Keratinocyte (primary cell): ENCODE measurements at regions not wholly inside any gene's neighbourhood (a gene's known extent, or its start where the extent isn't known, plus 50 kb on each side); places are given as distances from the start of the nearest gene placed in this dataset.

Experiments used
- DNase-seq: peaks from one replicate; pipeline ENCODE4 v3.0.0-alpha.2; 2011; ENCODE audit warnings: low read depth, missing footprints, low spot score
- FAIRE-seq: peaks from 2 replicates; lab custom pipeline; 2011; peaks lifted over from hg19 to GRCh38; lab: Jason Lieb, UNC
- H2AFZ ChIP-seq: 2 replicates; pipeline ENCODE4 v1.6.0; 2012; ENCODE audit warnings: low read length, control low read depth, inconsistent platforms; ENCODE audit not compliant: control insufficient read depth
- H3K27ac ChIP-seq: 2 replicates; pipeline ENCODE4 v1.5.1; 2011; ENCODE audit warnings: low read length; ENCODE audit not compliant: control insufficient read depth, insufficient read depth
- H3K27me3 ChIP-seq: 3 replicates; pipeline ENCODE4 v1.6.0; 2011; ENCODE audit warnings: low read length; ENCODE audit not compliant: control insufficient read depth, insufficient read depth; ENCODE audit errors: extremely low read depth
- H3K36me3 ChIP-seq, 2 experiments: 2 replicates in 1 of 2; 3 replicates in 1 of 2; pipeline ENCODE4 v1.5.1; 2011; ENCODE audit warnings: low read length in 2 of 2, mild to moderate bottlenecking in 1 of 2; ENCODE audit not compliant: control insufficient read depth in 2 of 2, insufficient read depth in 2 of 2; ENCODE audit errors: extremely low read depth in 1 of 2
- H3K4me1 ChIP-seq: 3 replicates; pipeline ENCODE4 v1.5.1; 2011; ENCODE audit warnings: low read length; ENCODE audit not compliant: control insufficient read depth, insufficient read depth; ENCODE audit errors: extremely low read depth
- H3K4me2 ChIP-seq: 3 replicates; pipeline ENCODE4 v1.6.0; 2011; ENCODE audit warnings: low read depth, low read length; ENCODE audit not compliant: control insufficient read depth, insufficient read depth; ENCODE audit errors: extremely low read depth
- H3K4me3 ChIP-seq, 3 experiments: fragments of 200-600 bp in 1 of 3; sonication (generic) in 1 of 3; 2 replicates in 2 of 3; 3 replicates in 1 of 3; pipeline ENCODE4 v1.5.1; 2011 to 2016; ENCODE audit warnings: low read length in 3 of 3, mild to moderate bottlenecking in 3 of 3, control low read depth in 2 of 3, inconsistent platforms in 1 of 3, low read depth in 1 of 3, mixed read lengths in 1 of 3, mixed run types in 1 of 3, moderate library complexity in 1 of 3; ENCODE audit not compliant: control insufficient read depth in 2 of 3, insufficient read depth in 2 of 3; ENCODE audit errors: extremely low read depth in 1 of 3
- H3K79me2 ChIP-seq: 2 replicates; pipeline ENCODE4 v1.6.0; 2012; ENCODE audit warnings: low read length; ENCODE audit not compliant: control insufficient read depth, insufficient read depth
- H3K9ac ChIP-seq: 3 replicates; pipeline ENCODE4 v1.6.0; 2011; ENCODE audit warnings: low read length; ENCODE audit not compliant: control insufficient read depth, insufficient read depth; ENCODE audit errors: extremely low read depth
- H3K9me1 ChIP-seq: 3 replicates; pipeline ENCODE4 v1.6.0; 2011; ENCODE audit warnings: low read length; ENCODE audit not compliant: control insufficient read depth, insufficient read depth; ENCODE audit errors: extremely low read depth
- H3K9me3 ChIP-seq: 2 replicates; pipeline ENCODE4 v1.5.1; 2012; ENCODE audit warnings: low read depth, low read length; ENCODE audit not compliant: control insufficient read depth
- H4K20me1 ChIP-seq: 3 replicates; pipeline ENCODE4 v1.6.0; 2011; ENCODE audit warnings: low read length; ENCODE audit not compliant: control insufficient read depth, insufficient read depth; ENCODE audit errors: extremely low read depth
- CTCF ChIP-seq, 3 experiments: IDR thresholded peaks in 1 of 3; conservative IDR thresholded peaks in 1 of 3; optimal IDR thresholded peaks in 1 of 3; 2 replicates in 2 of 3; 3 replicates in 1 of 3; pipeline versions ENCODE3 to v1.5.1; 2011; ENCODE audit warnings: low read length in 3 of 3, mild to moderate bottlenecking in 3 of 3, moderate library complexity in 2 of 3, control low read depth in 1 of 3, inconsistent platforms in 1 of 3; ENCODE audit not compliant: insufficient read depth in 2 of 3; ENCODE audit errors: extremely low read depth in 1 of 3
- EZH2 ChIP-seq: IDR thresholded peaks from one replicate; pipeline ENCODE4 v1.6.1; 2012; ENCODE audit warnings: inconsistent platforms, mild to moderate bottlenecking, low read length, moderate library complexity
- dilution Hi-C: fragments of 300-500 bp; cut with MboI; formaldehyde crosslinking; loops from one replicate; pipeline ENCODE4 v1.7.0; 2020; ENCODE audit warnings: low sequenced_read_pairs; ENCODE audit not compliant: extremely low pct_ligation_motif_present

- H3K9me3 ChIP-seq: no peaks in the 10 kb centered on the region
- no peak overlapping the region for H3K27ac ChIP-seq
- no peak for DNase-seq
- no peak for FAIRE-seq
- no peaks in the 10 kb centered on the region for H3K36me3 ChIP-seq
- no peaks in the 10 kb centered on the region for H3K79me2 ChIP-seq
- no peak for TF ChIP-seq CTCF (optimal IDR thresholded peaks at IDR 0.05 in 1 of 3, IDR thresholded peaks at IDR 0.05 in 1 of 3, conservative IDR thresholded peaks at IDR 0.05 in 1 of 3; ENCODE audit: extremely low read depth in 1 of 3, insufficient read depth in 2 of 3, low read length in 3 of 3)
- no peak for TF ChIP-seq EZH2
- no peak overlapping the region for H3K9ac ChIP-seq
- peaks cover 13% of the 10 kb centered on the region for H3K4me1 ChIP-seq
- no peaks in the 10 kb centered on the region for H3K27me3 ChIP-seq
- H3K9me1 ChIP-seq: no peaks in the 10 kb centered on the region
- H4K20me1 ChIP-seq: no peaks in the 10 kb centered on the region
- no peak overlapping the region for H3K4me3 ChIP-seq
- dilution Hi-C loops: no loop called here
- no peak overlapping the region for H2AFZ ChIP-seq
- no peak overlapping the region for H3K4me2 ChIP-seq
Measured at GRCh38 chr1:115217150-115218033, 120.7 kb downstream of the NGF start.

GRCh38 chr1:115215703-115216521 lies 122.1 kb downstream of the NGF start:
- H3K9me1 ChIP-seq: no peaks in the 10 kb centered on the region
- no peaks in the 10 kb centered on the region for H3K27me3 ChIP-seq
- H3K4me3 ChIP-seq: no peak overlapping the region
- dilution Hi-C loops: no loop called here
- DNase-seq (no peak), FAIRE-seq (no peak)
- H3K79me2 ChIP-seq: no peaks in the 10 kb centered on the region
- H2AFZ ChIP-seq: no peak overlapping the region
- no peaks in the 10 kb centered on the region for H3K36me3 ChIP-seq
- peaks cover 14% of the 10 kb centered on the region for H3K4me1 ChIP-seq
- no peaks in the 10 kb centered on the region for H4K20me1 ChIP-seq
- TF ChIP-seq EZH2: no peak
- H3K9ac ChIP-seq: no peak overlapping the region
- H3K9me3 ChIP-seq: no peaks in the 10 kb centered on the region
- H3K27ac ChIP-seq: no peak overlapping the region
- H3K4me2 ChIP-seq: no peak overlapping the region
